Sigmoid colon (tissue), 4 donors: ENCODE measurements at regions not wholly inside any gene's neighbourhood (a gene's known extent, or its start where the extent isn't known, plus 50 kb on each side); places are given as distances from the start of the nearest gene placed in this dataset.

Experiments used
- EP300 ChIP-seq, 4 donors: sonication (generic); formaldehyde crosslinking; IDR thresholded peaks; one replicate each; pipeline ENCODE4 v1.6.1; 2017; ENCODE audit warnings: antibody characterized with exemption in 4 of 4
- POLR2A ChIP-seq, 2 donors: fragments of 450-650 bp; IDR thresholded peaks; one replicate each; pipeline ENCODE4 v1.6.1; 2016; ENCODE audit warnings: antibody characterized with exemption in 2 of 2, mild to moderate bottlenecking in 2 of 2, moderate library complexity in 2 of 2
- POLR2AphosphoS5 ChIP-seq, 4 donors: sonication (generic); formaldehyde crosslinking; IDR thresholded peaks; one replicate each; pipeline ENCODE4 v1.6.1; 2017; ENCODE audit warnings: antibody characterized with exemption in 4 of 4
- TF ChIP-seq, protein P1 (sequence below), 4 experiments: fragments of 450-650 bp in 3 of 4; fragments of 200-600 bp in 1 of 4; IDR thresholded peaks; one replicate each; pipeline ENCODE4 v1.5.1; 2016 to 2019; ENCODE audit warnings: antibody characterized with exemption in 4 of 4, mild to moderate bottlenecking in 3 of 4, moderate library complexity in 2 of 4

- TF ChIP-seq, protein P1, sequence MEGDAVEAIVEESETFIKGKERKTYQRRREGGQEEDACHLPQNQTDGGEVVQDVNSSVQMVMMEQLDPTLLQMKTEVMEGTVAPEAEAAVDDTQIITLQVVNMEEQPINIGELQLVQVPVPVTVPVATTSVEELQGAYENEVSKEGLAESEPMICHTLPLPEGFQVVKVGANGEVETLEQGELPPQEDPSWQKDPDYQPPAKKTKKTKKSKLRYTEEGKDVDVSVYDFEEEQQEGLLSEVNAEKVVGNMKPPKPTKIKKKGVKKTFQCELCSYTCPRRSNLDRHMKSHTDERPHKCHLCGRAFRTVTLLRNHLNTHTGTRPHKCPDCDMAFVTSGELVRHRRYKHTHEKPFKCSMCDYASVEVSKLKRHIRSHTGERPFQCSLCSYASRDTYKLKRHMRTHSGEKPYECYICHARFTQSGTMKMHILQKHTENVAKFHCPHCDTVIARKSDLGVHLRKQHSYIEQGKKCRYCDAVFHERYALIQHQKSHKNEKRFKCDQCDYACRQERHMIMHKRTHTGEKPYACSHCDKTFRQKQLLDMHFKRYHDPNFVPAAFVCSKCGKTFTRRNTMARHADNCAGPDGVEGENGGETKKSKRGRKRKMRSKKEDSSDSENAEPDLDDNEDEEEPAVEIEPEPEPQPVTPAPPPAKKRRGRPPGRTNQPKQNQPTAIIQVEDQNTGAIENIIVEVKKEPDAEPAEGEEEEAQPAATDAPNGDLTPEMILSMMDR (IDR thresholded peaks at IDR 0.05) = no peak
- TF ChIP-seq POLR2A (IDR thresholded peaks at IDR 0.05) (no peak), EP300 (IDR thresholded peaks at IDR 0.05) (no peak), POLR2AphosphoS5 (IDR thresholded peaks at IDR 0.05) (no peak)
Observed at GRCh38 chr18:75502286-75502685, 74.8 kb upstream of the SMIM21 start.
